LNCAP (cell line): ENCODE measurements at regions not wholly inside any gene's neighbourhood (a gene's known extent, or its start where the extent isn't known, plus 50 kb on each side); places are given as distances from the start of the nearest gene placed in this dataset.

Source experiments
- CTCF ChIP-seq: fragments of 450-650 bp; IDR thresholded peaks from 2 replicates; pipeline ENCODE4 v1.5.1; 2017; ENCODE audit warnings: mild to moderate bottlenecking

GRCh38 chr5:2039180-2039531 lies 156.4 kb upstream of the IRX4 start:
- TF ChIP-seq CTCF = no peak

- TF ChIP-seq CTCF = peak; percentile 88
These were observed 155.8 kb upstream of the IRX4 start for GRCh38 chr5:2038321-2039179.

GRCh38 chr5:2036885-2037284 lies 154.2 kb upstream of the IRX4 start:
- TF ChIP-seq CTCF = no peak

- no peak for TF ChIP-seq CTCF
These were observed 149.7 kb upstream of the IRX4 start for GRCh38 chr5:2032432-2032831.

GRCh38 chr5:2031581-2031980 lies 148.9 kb upstream of the IRX4 start:
- no peak for TF ChIP-seq CTCF

GRCh38 chr5:2030131-2030530 lies 147.4 kb upstream of the IRX4 start:
- TF ChIP-seq CTCF = no peak

- TF ChIP-seq CTCF = no peak
These were observed 146.5 kb upstream of the IRX4 start for GRCh38 chr5:2029206-2029605.

GRCh38 chr5:2027790-2028189 lies 145.1 kb upstream of the IRX4 start:
- no peak for TF ChIP-seq CTCF
